GM12891 (cell line): ENCODE measurements at regions not wholly inside any gene's neighbourhood (a gene's known extent, or its start where the extent isn't known, plus 50 kb on each side); places are given as distances from the start of the nearest gene placed in this dataset.

ENCODE experiments used
- POLR2A ChIP-seq: IDR thresholded peaks from 2 replicates; pipeline ENCODE4 v1.6.1; 2011; ENCODE audit warnings: low read depth, low read length, control low read depth
- POLR2AphosphoS5 ChIP-seq: IDR thresholded peaks from 2 replicates; pipeline ENCODE4 v1.6.1; 2011; ENCODE audit warnings: low read depth, low read length, control low read depth
- TAF1 ChIP-seq: IDR thresholded peaks from 2 replicates; pipeline ENCODE4 v1.6.1; 2011; ENCODE audit warnings: low read depth, low read length, control low read depth

GRCh38 chr2:123035541-123035940 lies 989.5 kb upstream of the CNTNAP5 start:
- TF ChIP-seq POLR2AphosphoS5 (no peak), POLR2A (no peak), TAF1 (no peak)
